GM19397 (cell line): ENCODE measurements at regions not wholly inside any gene's neighbourhood (a gene's known extent, or its start where the extent isn't known, plus 50 kb on each side); places are given as distances from the start of the nearest gene placed in this dataset.
"Not testable (repeated sequence)": the region's sequence is repeated elsewhere in the genome, so short reads cannot be mapped to it uniquely, and the experiment has no call there.

Experiments used
- ATAC-seq: cut with Tn5 transposase; IDR thresholded peaks from one replicate; pipeline ENCODE4 v1.9.1; 2021; ENCODE audit warnings: mild to moderate bottlenecking, moderate library complexity; ENCODE audit not compliant: unreplicated experiment

- ATAC-seq, result no peak
These were observed 1863.7 kb upstream of the RAG2 start for GRCh38 chr11:38461751-38462150.

- ATAC-seq, result no peak
These were observed 1862.9 kb upstream of the RAG2 start for GRCh38 chr11:38460896-38461295.

GRCh38 chr11:38460429-38460828 is 1862.4 kb upstream of the RAG2 start:
- no peak for ATAC-seq

GRCh38 chr11:38456371-38456770 is 1858.3 kb upstream of the RAG2 start:
- no peak for ATAC-seq

- no peak for ATAC-seq
These were observed 1850.2 kb upstream of the RAG2 start for GRCh38 chr11:38448284-38448683.

GRCh38 chr11:38446336-38446735 is 1848.3 kb upstream of the RAG2 start:
- no peak for ATAC-seq

- ATAC-seq, result no peak
These were observed 1840.1 kb upstream of the RAG2 start for GRCh38 chr11:38438091-38438490.

GRCh38 chr11:38425578-38425977 is 1827.5 kb upstream of the RAG2 start:
- ATAC-seq, result no peak

- no peak for ATAC-seq
These were observed 1825.0 kb upstream of the RAG2 start for GRCh38 chr11:38423042-38423441.

- ATAC-seq, result no peak
These were observed 1818.1 kb upstream of the RAG2 start for GRCh38 chr11:38416141-38416540.

- no peak for ATAC-seq
These were observed 1813.1 kb upstream of the RAG2 start for GRCh38 chr11:38411149-38411548.

GRCh38 chr11:38402063-38402462 is 1804.0 kb upstream of the RAG2 start:
- no peak for ATAC-seq

GRCh38 chr11:38392176-38392575 is 1794.1 kb upstream of the RAG2 start:
- no peak for ATAC-seq

- ATAC-seq, result no peak
These were observed 1786.5 kb upstream of the RAG2 start for GRCh38 chr11:38384568-38384967.

- no peak for ATAC-seq
These were observed 1767.2 kb upstream of the RAG2 start for GRCh38 chr11:38365274-38365673.

GRCh38 chr11:38356255-38356654 is 1758.2 kb upstream of the RAG2 start:
- ATAC-seq, result no peak

GRCh38 chr11:38345286-38345685 is 1747.2 kb upstream of the RAG2 start:
- ATAC-seq, result no peak

GRCh38 chr11:38341612-38342011 is 1743.6 kb upstream of the RAG2 start:
- not testable (repeated sequence) for ATAC-seq

- ATAC-seq, result no peak
These were observed 1741.9 kb upstream of the RAG2 start for GRCh38 chr11:38339835-38340440.

- not testable (repeated sequence) for ATAC-seq
These were observed 1740.0 kb upstream of the RAG2 start for GRCh38 chr11:38338022-38338421.

- no peak for ATAC-seq
These were observed 1734.0 kb upstream of the RAG2 start for GRCh38 chr11:38332046-38332445.

GRCh38 chr11:38330578-38330977 is 1732.5 kb upstream of the RAG2 start:
- ATAC-seq, result no peak
